Smooth muscle cell (in vitro differentiated cells): ENCODE measurements at regions not wholly inside any gene's neighbourhood (a gene's known extent, or its start where the extent isn't known, plus 50 kb on each side); places are given as distances from the start of the nearest gene placed in this dataset.
"Not testable (repeated sequence)": the region's sequence is repeated elsewhere in the genome, so short reads cannot be mapped to it uniquely, and the experiment has no call there.

Experiments used
- DNase-seq: peaks from one replicate; lab custom pipeline; 2025; ENCODE audit not compliant: unreplicated experiment; lab: John Stamatoyannopoulos, UW
- H2AFZ ChIP-seq: fragments of 200-600 bp; sonication (generic); 2 replicates; pipeline ENCODE4 v1.6.0; 2016; ENCODE audit warnings: antibody characterized with exemption, low read depth, mild to moderate bottlenecking
- H3F3A ChIP-seq: fragments of 200-600 bp; sonication (generic); 2 replicates; pipeline ENCODE4 v1.6.0; 2017; ENCODE audit warnings: antibody characterized with exemption, low read depth
- H3K27ac ChIP-seq: fragments of 200-600 bp; sonication (generic); 2 replicates; pipeline ENCODE4 v1.5.1; 2016; ENCODE audit warnings: low read depth, mild to moderate bottlenecking
- H3K27me3 ChIP-seq: fragments of 200-600 bp; sonication (generic); 2 replicates; pipeline ENCODE4 v1.6.1; 2016; ENCODE audit warnings: low read depth, mild to moderate bottlenecking
- H3K36me3 ChIP-seq: fragments of 200-600 bp; sonication (generic); 2 replicates; pipeline ENCODE4 v1.5.1; 2016; ENCODE audit warnings: low read depth
- H3K4me1 ChIP-seq: fragments of 200-600 bp; sonication (generic); 2 replicates; pipeline ENCODE4 v1.5.1; 2016; ENCODE audit warnings: low read depth
- H3K4me2 ChIP-seq: fragments of 200-600 bp; sonication (generic); 2 replicates; pipeline ENCODE4 v1.6.0; 2016; ENCODE audit warnings: mild to moderate bottlenecking
- H3K4me3 ChIP-seq: fragments of 200-600 bp; sonication (generic); 2 replicates; pipeline ENCODE4 v1.5.1; 2016; ENCODE audit warnings: mild to moderate bottlenecking
- H3K79me2 ChIP-seq: fragments of 200-600 bp; sonication (generic); 2 replicates; pipeline ENCODE4 v1.6.0; 2016; ENCODE audit warnings: low read depth, mild to moderate bottlenecking
- H3K9ac ChIP-seq: fragments of 200-600 bp; sonication (generic); 2 replicates; pipeline ENCODE4 v1.6.0; 2016; ENCODE audit warnings: low read depth
- H3K9me3 ChIP-seq: fragments of 200-600 bp; sonication (generic); replicated peaks from 2 replicates; pipeline ENCODE4 v1.5.1; 2016; ENCODE audit warnings: low read depth
- H4K20me1 ChIP-seq: fragments of 200-600 bp; sonication (generic); 2 replicates; pipeline ENCODE4 v1.6.0; 2016; ENCODE audit warnings: low read depth
- CTCF ChIP-seq: fragments of 200-600 bp; sonication (generic); IDR thresholded peaks from 2 replicates; pipeline ENCODE4 v1.5.1; 2017; ENCODE audit warnings: borderline replicate concordance, mild to moderate bottlenecking, antibody characterized with exemption; ENCODE audit not compliant: insufficient read depth, poor library complexity, severe bottlenecking
- WGBS: methylation state at CpG from one replicate; pipeline ENCODE4 v1.1.7; 2016; ENCODE audit warnings: low lambda C conversion rate; 5-methylcytosine and 5-hydroxymethylcytosine counted together

GRCh38 chr11:13216711-13217075 is 60.9 kb upstream of the BMAL1 start:
- H3K9ac ChIP-seq: peak overlapping the region; percentile 93
- H3K27me3 ChIP-seq: no peaks in the 10 kb centered on the region
- WGBS: 10% methylated on average over 3 of the region's 3 CpGs
- H3K4me3 ChIP-seq: no peak overlapping the region
- H3F3A ChIP-seq: peaks cover 32% of the 10 kb centered on the region
- no peaks in the 10 kb centered on the region for H3K9me3 ChIP-seq
- peak overlapping the region; percentile 66 for H3K4me2 ChIP-seq
- no peak for DNase-seq
- peaks cover 54% of the 10 kb centered on the region for H3K4me1 ChIP-seq
- no peaks in the 10 kb centered on the region for H3K36me3 ChIP-seq
- no peak for TF ChIP-seq CTCF
- H3K27ac ChIP-seq: peak overlapping the region; percentile 100
- no peaks in the 10 kb centered on the region for H4K20me1 ChIP-seq
- no peaks in the 10 kb centered on the region for H3K79me2 ChIP-seq
- peak overlapping the region; percentile 17 for H2AFZ ChIP-seq

GRCh38 chr11:13218685-13219084 is 58.9 kb upstream of the BMAL1 start:
- H3K9me3 ChIP-seq, H4K20me1 ChIP-seq, H2AFZ ChIP-seq, H3K27me3 ChIP-seq, H3K9ac ChIP-seq, H3K36me3 ChIP-seq, DNase-seq, H3K4me3 ChIP-seq, H3K4me2 ChIP-seq, H3K79me2 ChIP-seq: not testable (repeated sequence)
- Histone ChIP-seq H3K4me1 (peaks cover 69% of the 10 kb centered on the region), H3K27ac (peak overlapping the region; percentile 100), H3F3A (peaks cover 37% of the 10 kb centered on the region)
- 100% methylated on average over 1 of the region's 1 CpG for WGBS

- TF ChIP-seq CTCF: no peak
- WGBS: 31% methylated on average over 3 of the region's 3 CpGs
- Histone ChIP-seq H3K36me3 (no peaks in the 10 kb centered on the region), H3K79me2 (no peaks in the 10 kb centered on the region), H3K4me3 (no peak overlapping the region), H3K9ac (peak overlapping the region; percentile 6), H3K4me2 (peak overlapping the region; percentile 41), H3K27me3 (no peaks in the 10 kb centered on the region), H3K9me3 (no peaks in the 10 kb centered on the region), H3F3A (peaks cover 27% of the 10 kb centered on the region), H3K4me1 (peaks cover 59% of the 10 kb centered on the region), H3K27ac (peak overlapping the region; percentile 89), H4K20me1 (no peaks in the 10 kb centered on the region), H2AFZ (peak overlapping the region; percentile 83)
- DNase-seq: no peak
Measured at GRCh38 chr11:13220148-13220547, 57.4 kb upstream of the BMAL1 start.

GRCh38 chr11:13221722-13222121 is 55.9 kb upstream of the BMAL1 start:
- Histone ChIP-seq H3K4me2 (peak overlapping the region; percentile 9), H3K79me2 (no peaks in the 10 kb centered on the region), H3F3A (peaks cover 21% of the 10 kb centered on the region), H3K9me3 (no peaks in the 10 kb centered on the region), H2AFZ (no peak overlapping the region), H3K4me3 (no peak overlapping the region), H3K27me3 (no peaks in the 10 kb centered on the region), H3K9ac (peak overlapping the region; percentile 29), H4K20me1 (no peaks in the 10 kb centered on the region), H3K36me3 (no peaks in the 10 kb centered on the region), H3K27ac (peak overlapping the region; percentile 89), H3K4me1 (peaks cover 49% of the 10 kb centered on the region)
- TF ChIP-seq CTCF: no peak
- DNase-seq: no peak
- WGBS: 29% methylated on average over 4 of the region's 4 CpGs
